ENCODE measurements at regions not wholly inside any gene's neighbourhood (a gene's known extent, or its start where the extent isn't known, plus 50 kb on each side); places are given as distances from the start of the nearest gene placed in this dataset.
"Not testable (repeated sequence)": the region's sequence is repeated elsewhere in the genome, so short reads cannot be mapped to it uniquely, and the experiment has no call there.

- Histone ChIP-seq H2AFZ (ENCODE audit: low read length) (no peak overlapping the region), H3K9ac (ENCODE audit: extremely low read depth, insufficient read length, low read length) (no peak overlapping the region), H2BK5ac (ENCODE audit: insufficient read length, low read length) (no peak overlapping the region), H2BK12ac (ENCODE audit: insufficient read length, low read depth, low read length) (no peak overlapping the region), H3K79me2 (ENCODE audit: insufficient read depth, low read length) (no peaks in the 10 kb centered on the region), H4K20me1 (ENCODE audit: control insufficient read depth, insufficient read depth, insufficient read length) (no peaks in the 10 kb centered on the region), H3K4me1 (ENCODE audit: insufficient read depth, low read length) (no peaks in the 10 kb centered on the region), H4K5ac (ENCODE audit: insufficient read length, low read depth, low read length) (no peak overlapping the region), H3K27ac (ENCODE audit: insufficient read length, low read depth, low read length) (no peak overlapping the region), H4K8ac (replicated peaks; ENCODE audit: insufficient read length, low read depth, low read length) (no peak overlapping the region), H2BK15ac (ENCODE audit: low read depth, low read length) (no peak overlapping the region), H4K91ac (ENCODE audit: insufficient read length, low read depth, low read length) (no peak overlapping the region), H3K56ac (ENCODE audit: insufficient read length, low read depth, low read length) (no peak overlapping the region), H3K23me2 (ENCODE audit: insufficient read length, low read depth, low read length, poor library complexity, severe bottlenecking) (no peaks in the 10 kb centered on the region), H2BK20ac (ENCODE audit: low read depth, low read length, poor library complexity, severe bottlenecking) (no peak overlapping the region), H2BK120ac (ENCODE audit: low read depth, low read length, poor library complexity, severe bottlenecking) (no peak overlapping the region), H3K9me3 (ENCODE audit: control insufficient read depth, low read depth, low read length) (peaks cover 8% of the 10 kb centered on the region), H3K27me3 (ENCODE audit: insufficient read depth, low read length) (no peaks in the 10 kb centered on the region), H3K4ac (ENCODE audit: low read depth, low read length) (no peak overlapping the region), H3K14ac (ENCODE audit: insufficient read depth, low read length) (no peak overlapping the region), H3K4me2 (ENCODE audit: insufficient read depth, insufficient read length, low read length) (no peak overlapping the region), H3K18ac (ENCODE audit: insufficient read length, low read depth, low read length) (no peak overlapping the region), H2AK5ac (ENCODE audit: insufficient read length, low read length) (no peak overlapping the region), H3T11ph (ENCODE audit: low read length) (no peak overlapping the region), H3K79me1 (ENCODE audit: insufficient read depth, low read depth, low read length, poor library complexity, severe bottlenecking) (no peaks in the 10 kb centered on the region), H3K23ac (ENCODE audit: insufficient read length, low read depth, low read length) (no peak overlapping the region)
- no CpG with 5 or more reads among the region's 18 CpGs for WGBS (ENCODE audit: extremely low coverage, insufficient read length, low lambda C conversion rate)
- DNase-seq = no peak
- no peaks in the 10 kb centered on the region; the same call in 1 of the 2 replicates for H3K27me3 Mint-ChIP-seq (ENCODE audit: low read depth)
- TF ChIP-seq CTCF (conservative IDR thresholded peaks at IDR 0.05) = no peak
- H3K27ac Mint-ChIP-seq = no peak overlapping the region
- H3K36me3 Mint-ChIP-seq (ENCODE audit: insufficient read depth in 1 of 3, low read depth in 3 of 3) = peaks cover 0 to 13% (median 8%) of the 10 kb centered on the region in 3 experiments; a peak in 4 of 7 replicates
- H3K4me1 Mint-ChIP-seq = no peaks in the 10 kb centered on the region
- no peak overlapping the region for H3K4me3 Mint-ChIP-seq
- peaks cover 18 to 22% of the 10 kb centered on the region in 2 experiments for H3K9me3 Mint-ChIP-seq
These were observed 75.4 kb upstream of the ATP1A1 start for GRCh38 chr1:116297495-116298212.

GRCh38 chr1:116298213-116298579, 74.8 kb upstream of the ATP1A1 start:
- H3K79me2 ChIP-seq (ENCODE audit: insufficient read depth, low read length); H4K20me1 ChIP-seq (ENCODE audit: control insufficient read depth, insufficient read depth, insufficient read length); H2AK5ac ChIP-seq (ENCODE audit: insufficient read length, low read length); H3K14ac ChIP-seq (ENCODE audit: insufficient read depth, low read length); H2BK15ac ChIP-seq (ENCODE audit: low read depth, low read length); H3K18ac ChIP-seq (ENCODE audit: insufficient read length, low read depth, low read length); H4K8ac ChIP-seq (replicated peaks; ENCODE audit: insufficient read length, low read depth, low read length); H4K91ac ChIP-seq (ENCODE audit: insufficient read length, low read depth, low read length); H2BK5ac ChIP-seq (ENCODE audit: insufficient read length, low read length); H3T11ph ChIP-seq (ENCODE audit: low read length); H2AFZ ChIP-seq (ENCODE audit: low read length); H3K27ac ChIP-seq (ENCODE audit: insufficient read length, low read depth, low read length); H3K27me3 Mint-ChIP-seq (ENCODE audit: low read depth); H3K23me2 ChIP-seq (ENCODE audit: insufficient read length, low read depth, low read length, poor library complexity, severe bottlenecking); H3K79me1 ChIP-seq (ENCODE audit: insufficient read depth, low read depth, low read length, poor library complexity, severe bottlenecking); H3K4me2 ChIP-seq (ENCODE audit: insufficient read depth, insufficient read length, low read length); H3K4me3 Mint-ChIP-seq; DNase-seq; H2BK12ac ChIP-seq (ENCODE audit: insufficient read length, low read depth, low read length); H3K9me3 ChIP-seq (ENCODE audit: control insufficient read depth, low read depth, low read length); H3K9ac ChIP-seq (ENCODE audit: extremely low read depth, insufficient read length, low read length); H2BK20ac ChIP-seq (ENCODE audit: low read depth, low read length, poor library complexity, severe bottlenecking); H3K56ac ChIP-seq (ENCODE audit: insufficient read length, low read depth, low read length); H2BK120ac ChIP-seq (ENCODE audit: low read depth, low read length, poor library complexity, severe bottlenecking); H3K27ac Mint-ChIP-seq; H3K4me1 Mint-ChIP-seq; H3K4me1 ChIP-seq (ENCODE audit: insufficient read depth, low read length); H4K5ac ChIP-seq (ENCODE audit: insufficient read length, low read depth, low read length); H3K27me3 ChIP-seq (ENCODE audit: insufficient read depth, low read length); H3K23ac ChIP-seq (ENCODE audit: insufficient read length, low read depth, low read length); H3K4ac ChIP-seq (ENCODE audit: low read depth, low read length): not testable (repeated sequence)
- WGBS (ENCODE audit: extremely low coverage, insufficient read length, low lambda C conversion rate) = no CpG with 5 or more reads among the region's 15 CpGs
- peaks cover 0 to 13% (median 8%) of the 10 kb centered on the region in 3 experiments; a peak in 4 of 7 replicates for H3K36me3 Mint-ChIP-seq (ENCODE audit: insufficient read depth in 1 of 3, low read depth in 3 of 3)
- H3K9me3 Mint-ChIP-seq = peaks cover 18 to 22% of the 10 kb centered on the region in 2 experiments
